HG02884 (cell line): ENCODE measurements at regions not wholly inside any gene's neighbourhood (a gene's known extent, or its start where the extent isn't known, plus 50 kb on each side); places are given as distances from the start of the nearest gene placed in this dataset.

Experiments
- ATAC-seq: cut with Tn5 transposase; IDR thresholded peaks from one replicate; pipeline ENCODE4 v1.9.1; 2021; ENCODE audit warnings: mild to moderate bottlenecking, moderate library complexity; ENCODE audit not compliant: unreplicated experiment

GRCh38 chr5:12312343-12312742, 408.1 kb upstream of the CTNND2 start:
- no peak for ATAC-seq

- no peak for ATAC-seq
Measured at GRCh38 chr5:12294151-12294550, 389.9 kb upstream of the CTNND2 start.

- no peak for ATAC-seq
Measured at GRCh38 chr5:12292610-12293204, 388.5 kb upstream of the CTNND2 start.

GRCh38 chr5:12284604-12285003, 380.4 kb upstream of the CTNND2 start:
- no peak for ATAC-seq

GRCh38 chr5:12277504-12278192, 373.4 kb upstream of the CTNND2 start:
- ATAC-seq: peak; percentile 81

- no peak for ATAC-seq
Measured at GRCh38 chr5:12274236-12274635, 370.0 kb upstream of the CTNND2 start.

- ATAC-seq: no peak
Measured at GRCh38 chr5:12272389-12272788, 368.1 kb upstream of the CTNND2 start.

GRCh38 chr5:12270914-12271313, 366.7 kb upstream of the CTNND2 start:
- ATAC-seq: no peak

GRCh38 chr5:12269164-12269563, 364.9 kb upstream of the CTNND2 start:
- ATAC-seq: no peak

- no peak for ATAC-seq
Measured at GRCh38 chr5:12258549-12258948, 354.3 kb upstream of the CTNND2 start.

GRCh38 chr5:12250454-12250853, 346.2 kb upstream of the CTNND2 start:
- ATAC-seq: no peak

GRCh38 chr5:12248831-12249230, 344.6 kb upstream of the CTNND2 start:
- ATAC-seq: no peak

GRCh38 chr5:12246036-12246435, 341.8 kb upstream of the CTNND2 start:
- ATAC-seq: no peak

GRCh38 chr5:12245429-12245828, 341.2 kb upstream of the CTNND2 start:
- no peak for ATAC-seq

GRCh38 chr5:12242950-12243888, 339.0 kb upstream of the CTNND2 start:
- no peak for ATAC-seq

GRCh38 chr5:12237837-12238575, 333.8 kb upstream of the CTNND2 start:
- ATAC-seq: no peak

GRCh38 chr5:12230659-12231058, 326.4 kb upstream of the CTNND2 start:
- ATAC-seq: no peak

- ATAC-seq: no peak
Measured at GRCh38 chr5:12217039-12217438, 312.8 kb upstream of the CTNND2 start.

- ATAC-seq: no peak
Measured at GRCh38 chr5:12214267-12215015, 310.2 kb upstream of the CTNND2 start.

GRCh38 chr5:12208366-12209100, 304.3 kb upstream of the CTNND2 start:
- ATAC-seq: no peak
